K562 (cell line): ENCODE measurements at regions not wholly inside any gene's neighbourhood (a gene's known extent, or its start where the extent isn't known, plus 50 kb on each side); places are given as distances from the start of the nearest gene placed in this dataset.

Source experiments
- ATAC-seq: fragments of 200-7000 bp; cut with Tn5 transposase; 3 replicates; pipeline ENCODE4 v1.9.1; 2020; ENCODE audit warnings: moderate library complexity
- BruUV-seq: library from RNA; stranded (reverse); fragments of 400-500 nt; replicated peaks from 2 replicates; lab custom pipeline; 2021; lab: Mats Ljungman, UMichigan
- CTCF ChIA-PET: fragments of 300-600 bp; formaldehyde crosslinking; extraction: SDS; loops from one replicate; lab custom pipeline; 2021; ENCODE audit warnings: low intra/inter-chr PET ratio; lab: Yijun Ruan, JAX
- POLR2A ChIA-PET: fragments of 300-600, 350-650 bp; sonication (Branson Sonifier 250); formaldehyde crosslinking; extraction: SDS; loops from one replicate; lab custom pipeline; 2021; ENCODE audit warnings: antibody characterized with exemption, inconsistent platforms; lab: Yijun Ruan, JAX
- DNase-seq, 4 experiments: peaks; one replicate each; pipeline versions ENCODE4 v3.0.0 to v3.0.0-alpha.2; 2011 to 2018; ENCODE audit warnings: low spot score in 3 of 4, mixed read lengths in 3 of 4; ENCODE audit errors: extremely low read depth in 1 of 4
- FAIRE-seq: peaks from 2 replicates; lab custom pipeline; 2011; peaks lifted over from hg19 to GRCh38; lab: Jason Lieb, UNC
- H2AFZ ChIP-seq: 2 replicates; pipeline ENCODE4 v1.6.0; 2011; ENCODE audit warnings: low read depth, low read length, control low read depth, inconsistent platforms
- H3K27ac ChIP-seq: fragments of 200-600 bp; 3 replicates; pipeline ENCODE4 v1.8.0; 2011; ENCODE audit warnings: low read depth, mild to moderate bottlenecking, control low read depth, inconsistent platforms, low read length, moderate library complexity, mixed read lengths; ENCODE audit errors: extremely low read depth
- H3K27me3 ChIP-seq, 2 experiments: fragments of 300-600 bp in 1 of 2; 2 replicates in 1 of 2; 3 replicates in 1 of 2; pipeline versions ENCODE4 v1.6.0 to v1.8.0; 2011; ENCODE audit warnings: inconsistent platforms in 2 of 2, low read length in 2 of 2, mild to moderate bottlenecking in 1 of 2, mixed read lengths in 1 of 2, moderate library complexity in 1 of 2; ENCODE audit not compliant: control insufficient read depth in 2 of 2, insufficient read depth in 2 of 2
- H3K36me3 ChIP-seq: fragments of 300-600 bp; 3 replicates; pipeline ENCODE4 v1.8.0; 2011; ENCODE audit warnings: mild to moderate bottlenecking, low read length, inconsistent platforms; ENCODE audit not compliant: control insufficient read depth, insufficient read depth
- H3K4me1 ChIP-seq, 2 experiments: fragments of 200-600 bp in 1 of 2; replicated peaks in 1 of 2; 2 replicates in 1 of 2; 3 replicates in 1 of 2; pipeline versions ENCODE4 v1.5.1 to v1.8.0; 2011; ENCODE audit warnings: inconsistent platforms in 2 of 2, low read length in 2 of 2, mild to moderate bottlenecking in 1 of 2, mixed read lengths in 1 of 2, moderate library complexity in 1 of 2; ENCODE audit not compliant: control insufficient read depth in 2 of 2, insufficient read depth in 2 of 2
- H3K4me2 ChIP-seq: 2 replicates; pipeline ENCODE4 v1.6.1; 2011; ENCODE audit warnings: low read length, control low read depth, inconsistent platforms, mixed read lengths; ENCODE audit not compliant: insufficient read depth
- H3K4me3 ChIP-seq: fragments of 200-600 bp; sonication (generic), shearing (Covaris generic); 2 replicates; pipeline ENCODE4 v1.5.1; 2016; ENCODE audit warnings: control low read depth, inconsistent platforms
- H3K79me2 ChIP-seq: fragments of 200-600 bp; 3 replicates; pipeline ENCODE4 v1.8.0; 2011; ENCODE audit warnings: low read length, inconsistent platforms; ENCODE audit not compliant: control insufficient read depth, insufficient read depth
- H3K9ac ChIP-seq, 2 experiments: 2 replicates each; pipeline versions ENCODE4 v1.6.0 to v1.6.1; 2011; ENCODE audit warnings: low read depth in 2 of 2, low read length in 2 of 2, control low read depth in 1 of 2, inconsistent platforms in 1 of 2, mild to moderate bottlenecking in 1 of 2, mixed read lengths in 1 of 2; ENCODE audit not compliant: insufficient read depth in 1 of 2
- H3K9me1 ChIP-seq: one replicate; pipeline ENCODE4 v1.6.0; 2011; ENCODE audit warnings: inconsistent platforms, mild to moderate bottlenecking, low read length, moderate library complexity; ENCODE audit not compliant: control insufficient read depth, insufficient read depth
- H3K9me3 ChIP-seq: replicated peaks from 2 replicates; pipeline ENCODE4 v1.5.1; 2011; ENCODE audit warnings: low read depth, low read length, inconsistent platforms; ENCODE audit not compliant: control insufficient read depth, insufficient read depth
- H4K20me1 ChIP-seq: replicated peaks from 2 replicates; pipeline ENCODE4 v1.6.1; 2011; ENCODE audit warnings: low read length, inconsistent platforms, mixed read lengths; ENCODE audit not compliant: control insufficient read depth, insufficient read depth
- BDP1 ChIP-seq: IDR thresholded peaks from 3 replicates; pipeline ENCODE4 v1.6.1; 2011; ENCODE audit not compliant: insufficient read length, insufficient read depth
- BRD4 ChIP-seq: fragments of 200-600 bp; sonication (generic); IDR thresholded peaks from 2 replicates; pipeline ENCODE4 v1.6.1; 2017; ENCODE audit warnings: inconsistent platforms
- ETS1 ChIP-seq: conservative IDR thresholded peaks from 2 replicates; pipeline ENCODE4 v1.6.1; 2011; ENCODE audit warnings: low read depth, mild to moderate bottlenecking, low read length; ENCODE audit not compliant: control insufficient read depth
- HLTF ChIP-seq: fragments of 450-650 bp; IDR thresholded peaks from 2 replicates; pipeline ENCODE4 v1.6.1; 2016
- KDM2B ChIP-seq: fragments of 250-450 bp; sonication (Bioruptor Pico); IDR thresholded peaks from 2 replicates; pipeline ENCODE4 v1.8.0; 2021; ENCODE audit warnings: mild to moderate bottlenecking, moderate library complexity
- L3MBTL2 ChIP-seq: fragments of 450-650 bp; IDR thresholded peaks from 2 replicates; pipeline ENCODE4 v1.6.1; 2016; ENCODE audit warnings: mild to moderate bottlenecking, moderate library complexity
- NFIX ChIP-seq: fragments of 250-450 bp; sonication (Bioruptor Pico); IDR thresholded peaks from 2 replicates; pipeline ENCODE4 v1.4.0; 2020; ENCODE audit warnings: low read depth, mild to moderate bottlenecking, moderate library complexity
- RBM25 ChIP-seq: fragments of 200-400 bp; formaldehyde crosslinking; IDR thresholded peaks from 2 replicates; pipeline ENCODE4 v1.6.1; 2018; ENCODE audit warnings: low read length, low read depth, moderate library complexity; ENCODE audit not compliant: severe bottlenecking
- TCF15 ChIP-seq: fragments of 250-450 bp; sonication (Bioruptor Pico); IDR thresholded peaks from 2 replicates; pipeline ENCODE4 v1.8.0; 2022; ENCODE audit warnings: moderate library complexity, mild to moderate bottlenecking, inconsistent platforms
- XRCC5 ChIP-seq: fragments of 200-400 bp; formaldehyde crosslinking; IDR thresholded peaks from 2 replicates; pipeline ENCODE4 v1.6.1; 2017; ENCODE audit warnings: low read depth, mild to moderate bottlenecking, low read length
- ZBTB1 ChIP-seq: sonication (generic); formaldehyde crosslinking; IDR thresholded peaks from 2 replicates; pipeline ENCODE4 v1.8.1; 2023; ENCODE audit warnings: missing genetic modification reagents, low read depth, mild to moderate bottlenecking, borderline replicate concordance
- ZNF217 ChIP-seq: sonication (generic); formaldehyde crosslinking; IDR thresholded peaks from 2 replicates; pipeline ENCODE4 v1.8.0; 2022; ENCODE audit warnings: mild to moderate bottlenecking, missing genetic modification reagents
- ZNF274 ChIP-seq: IDR thresholded peaks from 2 replicates; pipeline ENCODE4 v1.6.1; 2011; ENCODE audit warnings: low read depth, mild to moderate bottlenecking, low read length, moderate library complexity, borderline replicate concordance
- ZNF695 ChIP-seq: fragments of 450-650 bp; formaldehyde crosslinking; IDR thresholded peaks from 2 replicates; pipeline ENCODE4 v1.4.0; 2020; ENCODE audit warnings: mild to moderate bottlenecking, moderate library complexity
- WGBS: fragments of 100-300 bp; shearing (Covaris generic); methylation state at CpG from one replicate; pipeline ENCODE4 v1.1.6; 2016; ENCODE audit warnings: low coverage, mixed read lengths; ENCODE audit not compliant: insufficient coverage; ENCODE audit errors: missing lambda C conversion rate; 5-methylcytosine and 5-hydroxymethylcytosine counted together
- in situ Hi-C: fragments of 300-500 bp; cut with MboI; formaldehyde crosslinking; loops from 4 replicates; pipeline ENCODE4 v1.15.0; 2018; ENCODE audit warnings: inconsistent platforms, mixed read lengths
- intact Hi-C: fragments of 100-400 bp; cut with micrococcal nuclease; formaldehyde crosslinking; loops from 2 replicates; pipeline ENCODE4 v1.14.2; 2022
- TF ChIP-seq, protein P1 (sequence below): fragments of 250-450 bp; sonication (Bioruptor Pico); IDR thresholded peaks from 2 replicates; pipeline ENCODE4 v1.8.0; 2021; ENCODE audit warnings: moderate library complexity, mild to moderate bottlenecking, inconsistent platforms
- TF ChIP-seq, protein P2 (sequence below): fragments of 450-650 bp; IDR thresholded peaks from 2 replicates; pipeline ENCODE4 v1.6.1; 2014; ENCODE audit warnings: low read depth, mild to moderate bottlenecking, moderate library complexity, borderline replicate concordance

DNA sequence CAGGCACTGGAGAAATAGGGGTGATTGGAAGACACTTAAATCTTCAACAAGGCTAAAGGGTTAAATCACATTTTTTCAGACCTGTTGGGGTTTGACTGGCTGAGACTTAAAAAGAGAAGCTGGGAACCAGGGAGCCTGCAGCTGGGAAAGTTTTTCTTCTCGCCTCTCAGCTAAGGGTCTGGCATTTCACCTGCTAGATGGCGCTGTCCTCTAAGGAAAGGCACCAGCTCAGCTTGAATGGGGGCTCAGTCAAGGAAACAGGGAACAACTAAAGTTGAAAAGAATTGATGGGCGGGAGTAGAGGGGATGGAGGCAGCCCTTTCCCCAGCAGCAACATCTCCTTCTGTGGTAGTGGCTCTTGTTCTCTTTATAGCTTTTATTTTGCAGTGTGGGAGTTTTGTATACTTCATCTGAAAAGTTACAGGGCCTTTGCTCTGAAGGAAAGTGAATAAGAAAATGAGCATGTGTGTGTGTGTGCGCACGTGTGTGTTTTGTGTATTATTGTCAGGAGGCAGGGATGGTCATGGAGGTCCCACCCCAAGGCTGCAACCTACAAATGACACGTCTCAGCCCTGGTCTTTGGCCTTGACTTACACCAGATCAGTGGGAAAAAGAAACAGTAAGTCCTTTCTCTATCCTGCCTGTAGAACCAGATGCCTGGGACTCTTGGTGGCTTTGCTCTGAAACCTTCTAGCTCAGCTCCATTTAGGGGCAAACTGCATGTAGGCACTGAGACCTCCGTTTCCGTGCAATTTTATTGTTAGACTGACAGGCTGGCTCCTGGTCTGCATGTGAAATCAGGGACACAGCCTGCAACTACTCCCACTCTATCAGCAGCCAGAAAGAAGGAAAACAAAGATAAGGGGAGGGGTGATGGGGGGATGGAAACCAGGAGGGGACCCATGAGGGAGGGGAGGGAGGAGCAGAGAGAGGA lies 316.2 kb upstream of the CLINT1 start (continued):
- no peak for TF ChIP-seq TCF15 (CRISPR knock-in tag)
- TF ChIP-seq XRCC5: no peak
- no peak for TF ChIP-seq HLTF

- DNase-seq: no peak
- TF ChIP-seq ETS1 (no peak), NFIX (CRISPR knock-in tag) (no peak), ZNF217 (CRISPR knock-in tag) (no peak), ZNF695 (CRISPR knock-in tag) (no peak), BDP1 (no peak), ZNF274 (no peak), ZBTB1 (no peak), KDM2B (CRISPR knock-in tag) (no peak), BRD4 (no peak), HLTF (no peak), RBM25 (no peak), L3MBTL2 (no peak)
- TF ChIP-seq, protein P1, sequence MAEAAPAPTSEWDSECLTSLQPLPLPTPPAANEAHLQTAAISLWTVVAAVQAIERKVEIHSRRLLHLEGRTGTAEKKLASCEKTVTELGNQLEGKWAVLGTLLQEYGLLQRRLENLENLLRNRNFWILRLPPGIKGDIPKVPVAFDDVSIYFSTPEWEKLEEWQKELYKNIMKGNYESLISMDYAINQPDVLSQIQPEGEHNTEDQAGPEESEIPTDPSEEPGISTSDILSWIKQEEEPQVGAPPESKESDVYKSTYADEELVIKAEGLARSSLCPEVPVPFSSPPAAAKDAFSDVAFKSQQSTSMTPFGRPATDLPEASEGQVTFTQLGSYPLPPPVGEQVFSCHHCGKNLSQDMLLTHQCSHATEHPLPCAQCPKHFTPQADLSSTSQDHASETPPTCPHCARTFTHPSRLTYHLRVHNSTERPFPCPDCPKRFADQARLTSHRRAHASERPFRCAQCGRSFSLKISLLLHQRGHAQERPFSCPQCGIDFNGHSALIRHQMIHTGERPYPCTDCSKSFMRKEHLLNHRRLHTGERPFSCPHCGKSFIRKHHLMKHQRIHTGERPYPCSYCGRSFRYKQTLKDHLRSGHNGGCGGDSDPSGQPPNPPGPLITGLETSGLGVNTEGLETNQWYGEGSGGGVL (CRISPR knock-in tag): no peak
- TF ChIP-seq, protein P2, sequence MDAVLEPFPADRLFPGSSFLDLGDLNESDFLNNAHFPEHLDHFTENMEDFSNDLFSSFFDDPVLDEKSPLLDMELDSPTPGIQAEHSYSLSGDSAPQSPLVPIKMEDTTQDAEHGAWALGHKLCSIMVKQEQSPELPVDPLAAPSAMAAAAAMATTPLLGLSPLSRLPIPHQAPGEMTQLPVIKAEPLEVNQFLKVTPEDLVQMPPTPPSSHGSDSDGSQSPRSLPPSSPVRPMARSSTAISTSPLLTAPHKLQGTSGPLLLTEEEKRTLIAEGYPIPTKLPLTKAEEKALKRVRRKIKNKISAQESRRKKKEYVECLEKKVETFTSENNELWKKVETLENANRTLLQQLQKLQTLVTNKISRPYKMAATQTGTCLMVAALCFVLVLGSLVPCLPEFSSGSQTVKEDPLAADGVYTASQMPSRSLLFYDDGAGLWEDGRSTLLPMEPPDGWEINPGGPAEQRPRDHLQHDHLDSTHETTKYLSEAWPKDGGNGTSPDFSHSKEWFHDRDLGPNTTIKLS: no peak
Observed at GRCh38 chr5:158174026-158174425, 315.1 kb upstream of the CLINT1 start.

More at GRCh38 chr5:158174026-158174425, 315.1 kb upstream of the CLINT1 start:
- ATAC-seq: no peak
- Histone ChIP-seq H3K9me3 (no peaks in the 10 kb centered on the region), H3K4me2 (no peak overlapping the region), H3K4me1 (no peaks in the 10 kb centered on the region), H4K20me1 (no peaks in the 10 kb centered on the region), H3K9ac (no peak overlapping the region), H3K36me3 (no peaks in the 10 kb centered on the region), H3K9me1 (no peaks in the 10 kb centered on the region), H3K27ac (no peak overlapping the region), H3K79me2 (no peaks in the 10 kb centered on the region), H3K27me3 (no peaks in the 10 kb centered on the region), H2AFZ (no peak overlapping the region), H3K4me3 (no peak overlapping the region)
- intact Hi-C loops (loop anchor here (2.0 to 10.0 kb wide), 3 partner anchors 601 to 933 kb away; partner anchors contain the start of gene EBF1), in situ Hi-C loops (loop anchor here (10.0 kb wide), 2 partner anchors 931 to 961 kb away; no protein-coding TSS in a partner anchor)
- BruUV-seq: no TSS peak
- ChIA-PET POLR2A (no interaction called here), CTCF (no interaction called here)
- 5% methylated on average over 3 of the region's 4 CpGs for WGBS
- no peak for FAIRE-seq
